Left lung (tissue), 4 donors: ENCODE measurements at regions not wholly inside any gene's neighbourhood (a gene's known extent, or its start where the extent isn't known, plus 50 kb on each side); places are given as distances from the start of the nearest gene placed in this dataset.

Experiments used
- ATAC-seq: fragments of 200-7000 bp; cut with Tn5 transposase; one replicate; pipeline ENCODE4 v1.9.1; 2020; ENCODE audit warnings: moderate library complexity
- DNase-seq, 4 donors: peaks; one replicate each; pipeline ENCODE4 v3.0.0-alpha.2; 2013 to 2020
- H3K27ac ChIP-seq, 2 donors: fragments of 200-600 bp; sonication (generic) in 1 of 2; one replicate each; pipeline versions ENCODE4 v1.5.0 to v1.8.0; 2020 to 2021
- H3K27me3 ChIP-seq, 2 donors: fragments of 200-600 bp; sonication (generic) in 1 of 2; one replicate each; pipeline versions ENCODE4 v1.5.0 to v1.8.0; 2020 to 2021
- H3K36me3 ChIP-seq, 2 donors: fragments of 200-600 bp; sonication (generic) in 1 of 2; one replicate each; pipeline versions ENCODE4 v1.5.0 to v1.8.0; 2020 to 2021
- H3K4me1 ChIP-seq, 2 donors: fragments of 200-600 bp; one replicate each; pipeline ENCODE4 v1.8.0; 2021
- H3K4me3 ChIP-seq, 2 donors: fragments of 200-600 bp; sonication (generic) in 1 of 2; one replicate each; pipeline versions ENCODE4 v1.5.0 to v1.8.0; 2020 to 2021; ENCODE audit warnings: mild to moderate bottlenecking in 1 of 2
- H3K9me3 ChIP-seq, 2 donors: fragments of 200-600 bp; sonication (generic) in 1 of 2; one replicate each; pipeline versions ENCODE4 v1.5.0 to v1.8.0; 2020 to 2021
- CTCF ChIP-seq, 2 donors: fragments of 200-600 bp; sonication (generic) in 1 of 2; IDR thresholded peaks; one replicate each; pipeline versions ENCODE4 v1.5.0 to v1.8.0; 2021; ENCODE audit warnings: antibody characterized with exemption in 2 of 2
- intact Hi-C, 2 donors: fragments of 100-400 bp; cut with DNase I; formaldehyde crosslinking; loops; one replicate each; pipeline versions ENCODE4 v1.11.2 to v1.14.2; 2022
- donor health status: DM: no; HTN: yes; CAD: no.
- donor health status: DM: no; HTN: no; CAD: no.

GRCh38 chr2:234189230-234189629 lies 138.7 kb downstream of the SPP2 start:
- DNase-seq = no peak
- Histone ChIP-seq H3K36me3 (no peaks in the 10 kb centered on the region), H3K9me3 (no peaks in the 10 kb centered on the region), H3K4me3 (no peak overlapping the region), H3K27me3 (peaks cover 0 to 14% of the 10 kb centered on the region in 2 donors), H3K27ac (no peak overlapping the region), H3K4me1 (no peaks in the 10 kb centered on the region)
- no peak for ATAC-seq
- no peak for TF ChIP-seq CTCF (IDR thresholded peaks at IDR 0.05)
- intact Hi-C loops = no loop called here

- no peaks in the 10 kb centered on the region for H3K36me3 ChIP-seq
- no peak for ATAC-seq
- intact Hi-C loops = no loop called here
These were observed 137.2 kb downstream of the SPP2 start for GRCh38 chr2:234187646-234188174.

GRCh38 chr2:234181121-234181520 lies 130.6 kb downstream of the SPP2 start:
- no peaks in the 10 kb centered on the region for H3K4me1 ChIP-seq
- no peak overlapping the region for H3K4me3 ChIP-seq
- H3K27me3 ChIP-seq = peaks cover 0 to 53% of the 10 kb centered on the region in 2 donors
- no peaks in the 10 kb centered on the region for H3K9me3 ChIP-seq
- no peak overlapping the region for H3K27ac ChIP-seq
- DNase-seq (no peak), ATAC-seq (no peak)
- no peak for TF ChIP-seq CTCF (IDR thresholded peaks at IDR 0.05)
- intact Hi-C loops = no loop called here
- H3K36me3 ChIP-seq = no peaks in the 10 kb centered on the region

More at GRCh38 chr2:234187646-234188174, 137.2 kb downstream of the SPP2 start:
- no peak for TF ChIP-seq CTCF (IDR thresholded peaks at IDR 0.05)
- Histone ChIP-seq H3K4me1 (no peaks in the 10 kb centered on the region), H3K27me3 (peaks cover 0 to 29% of the 10 kb centered on the region in 2 donors), H3K9me3 (no peaks in the 10 kb centered on the region), H3K4me3 (no peak overlapping the region), H3K27ac (no peak overlapping the region)
- no peak for DNase-seq

- intact Hi-C loops = no loop called here
- H3K27me3 ChIP-seq = peaks cover 0 to 47% of the 10 kb centered on the region in 2 donors
- no peak overlapping the region for H3K27ac ChIP-seq
- ATAC-seq = no peak
- DNase-seq = no peak
- no peaks in the 10 kb centered on the region for H3K4me1 ChIP-seq
- H3K4me3 ChIP-seq = no peak overlapping the region
- TF ChIP-seq CTCF (IDR thresholded peaks at IDR 0.05) = no peak
- no peaks in the 10 kb centered on the region for H3K36me3 ChIP-seq
- H3K9me3 ChIP-seq = no peaks in the 10 kb centered on the region
These were observed 128.5 kb downstream of the SPP2 start for GRCh38 chr2:234179031-234179363.

GRCh38 chr2:234178330-234179030 lies 128.0 kb downstream of the SPP2 start:
- intact Hi-C loops = no loop called here
- Histone ChIP-seq H3K4me3 (no peak overlapping the region), H3K27ac (no peak overlapping the region), H3K27me3 (peaks cover 0 to 41% of the 10 kb centered on the region in 2 donors), H3K9me3 (no peaks in the 10 kb centered on the region), H3K36me3 (no peaks in the 10 kb centered on the region), H3K4me1 (no peaks in the 10 kb centered on the region)
- no peak for TF ChIP-seq CTCF (IDR thresholded peaks at IDR 0.05)
- ATAC-seq (peak; percentile 94), DNase-seq (peak in 2 of 4 donors; percentile 43 to 78)
